ENCODE measurements at regions not wholly inside any gene's neighbourhood (a gene's known extent, or its start where the extent isn't known, plus 50 kb on each side); places are given as distances from the start of the nearest gene placed in this dataset.

DNA sequence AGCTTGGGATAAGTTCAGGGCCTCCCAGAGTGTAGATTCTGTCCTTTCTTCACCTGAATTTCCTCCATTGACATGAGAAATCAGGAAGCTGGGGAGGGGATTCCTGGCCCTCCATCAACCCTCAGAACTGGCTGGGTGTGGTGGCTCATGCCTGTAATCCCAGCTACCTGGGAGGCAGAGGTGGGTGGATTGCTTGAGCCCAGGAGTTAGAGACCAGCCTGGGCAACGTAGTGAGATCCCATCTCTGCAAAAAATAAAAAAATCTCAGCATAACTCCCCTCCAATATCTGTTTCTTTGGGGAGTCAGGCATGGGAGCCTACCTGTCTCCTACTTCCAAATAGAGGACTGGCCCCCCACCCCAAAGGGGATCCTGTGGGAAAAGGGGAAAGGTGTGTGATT is 59.8 kb upstream of the TBX3 start:
- Histone ChIP-seq H3K27me3 (ENCODE audit: control insufficient read depth in 2 of 2, insufficient read depth in 2 of 2, low read length in 2 of 2) (no peaks in the 10 kb centered on the region), H3K36me3 (ENCODE audit: control insufficient read depth in 2 of 2, extremely low read depth in 1 of 2, insufficient read depth in 2 of 2, low read length in 2 of 2) (no peaks in the 10 kb centered on the region), H3K4me2 (ENCODE audit: insufficient read depth, low read length) (no peak overlapping the region), H3K4me1 (ENCODE audit: control insufficient read depth, extremely low read depth, insufficient read depth, low read length) (no peaks in the 10 kb centered on the region), H2AFZ (ENCODE audit: low read depth, low read length) (no peak overlapping the region), H3K9ac (replicated peaks; ENCODE audit: extremely low read depth, insufficient read depth, low read length) (no peak overlapping the region), H3K4me3 (replicated peaks in 1 of 3; ENCODE audit: insufficient read depth in 1 of 3, low read depth in 1 of 3, low read length in 3 of 3) (no peak overlapping the region), H3K9me3 (replicated peaks; ENCODE audit: control insufficient read depth, insufficient read depth, low read length) (no peaks in the 10 kb centered on the region), H3K79me2 (ENCODE audit: control insufficient read depth, insufficient read depth, low read length) (no peaks in the 10 kb centered on the region), H4K20me1 (replicated peaks; ENCODE audit: control insufficient read depth, extremely low read depth, insufficient read depth, low read length) (no peaks in the 10 kb centered on the region), H3K9me1 (replicated peaks; ENCODE audit: control insufficient read depth, extremely low read depth, insufficient read depth, low read length) (no peaks in the 10 kb centered on the region), H3K27ac (ENCODE audit: insufficient read depth, low read depth, low read length) (no peak overlapping the region)
- dilution Hi-C loops (cut with MboI; ENCODE audit: extremely low pct_ligation_motif_present, low sequenced_read_pairs) (no loop called here), intact Hi-C loops (cut with micrococcal nuclease) (no loop called here)
- ChIA-PET CTCF (no interaction called here), POLR2A (no interaction called here)
- no peak for TF ChIP-seq POLR2A (IDR thresholded peaks at IDR 0.05; ENCODE audit: low read depth, low read length)
- TF ChIP-seq FOS (IDR thresholded peaks at IDR 0.05; ENCODE audit: borderline replicate concordance, insufficient read depth, low read length), result no peak
- no peak for TF ChIP-seq POLR2AphosphoS5 (IDR thresholded peaks at IDR 0.05; ENCODE audit: insufficient read depth, low read depth, low read length)
- TF ChIP-seq JUN (IDR thresholded peaks at IDR 0.05; ENCODE audit: borderline replicate concordance, insufficient read depth, insufficient read length, low read depth), result no peak
- TF ChIP-seq, protein P1, sequence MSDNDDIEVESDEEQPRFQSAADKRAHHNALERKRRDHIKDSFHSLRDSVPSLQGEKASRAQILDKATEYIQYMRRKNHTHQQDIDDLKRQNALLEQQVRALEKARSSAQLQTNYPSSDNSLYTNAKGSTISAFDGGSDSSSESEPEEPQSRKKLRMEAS (IDR thresholded peaks at IDR 0.05; ENCODE audit: insufficient read depth, insufficient read length), result no peak
- TF ChIP-seq GATA2 (IDR thresholded peaks at IDR 0.05; ENCODE audit: insufficient read depth, insufficient read length, low read depth, low read length), result no peak
- no peak for TF ChIP-seq MYC (IDR thresholded peaks at IDR 0.05; ENCODE audit: low read depth, low read length)
- TF ChIP-seq, protein P2, sequence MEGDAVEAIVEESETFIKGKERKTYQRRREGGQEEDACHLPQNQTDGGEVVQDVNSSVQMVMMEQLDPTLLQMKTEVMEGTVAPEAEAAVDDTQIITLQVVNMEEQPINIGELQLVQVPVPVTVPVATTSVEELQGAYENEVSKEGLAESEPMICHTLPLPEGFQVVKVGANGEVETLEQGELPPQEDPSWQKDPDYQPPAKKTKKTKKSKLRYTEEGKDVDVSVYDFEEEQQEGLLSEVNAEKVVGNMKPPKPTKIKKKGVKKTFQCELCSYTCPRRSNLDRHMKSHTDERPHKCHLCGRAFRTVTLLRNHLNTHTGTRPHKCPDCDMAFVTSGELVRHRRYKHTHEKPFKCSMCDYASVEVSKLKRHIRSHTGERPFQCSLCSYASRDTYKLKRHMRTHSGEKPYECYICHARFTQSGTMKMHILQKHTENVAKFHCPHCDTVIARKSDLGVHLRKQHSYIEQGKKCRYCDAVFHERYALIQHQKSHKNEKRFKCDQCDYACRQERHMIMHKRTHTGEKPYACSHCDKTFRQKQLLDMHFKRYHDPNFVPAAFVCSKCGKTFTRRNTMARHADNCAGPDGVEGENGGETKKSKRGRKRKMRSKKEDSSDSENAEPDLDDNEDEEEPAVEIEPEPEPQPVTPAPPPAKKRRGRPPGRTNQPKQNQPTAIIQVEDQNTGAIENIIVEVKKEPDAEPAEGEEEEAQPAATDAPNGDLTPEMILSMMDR (IDR thresholded peaks at IDR 0.05; ENCODE audit: extremely low read depth in 1 of 2, insufficient read depth in 1 of 2, low read depth in 1 of 2, low read length in 2 of 2), result no peak
- no peak for TF ChIP-seq EZH2 (IDR thresholded peaks at IDR 0.05; ENCODE audit: borderline replicate concordance, low read depth, low read length, severe bottlenecking)
- DNase-seq (ENCODE audit: low read depth, low spot score) (no peak), FAIRE-seq (no peak)
- no TSS peak for BruUV-seq (replicated peaks)

Measured in endothelial cell of umbilical vein (primary cell).